ENCODE measurements at regions not wholly inside any gene's neighbourhood (a gene's known extent, or its start where the extent isn't known, plus 50 kb on each side); places are given as distances from the start of the nearest gene placed in this dataset.

- H3K27ac ChIP-seq, result no peak overlapping the region
- TF ChIP-seq, protein P1, sequence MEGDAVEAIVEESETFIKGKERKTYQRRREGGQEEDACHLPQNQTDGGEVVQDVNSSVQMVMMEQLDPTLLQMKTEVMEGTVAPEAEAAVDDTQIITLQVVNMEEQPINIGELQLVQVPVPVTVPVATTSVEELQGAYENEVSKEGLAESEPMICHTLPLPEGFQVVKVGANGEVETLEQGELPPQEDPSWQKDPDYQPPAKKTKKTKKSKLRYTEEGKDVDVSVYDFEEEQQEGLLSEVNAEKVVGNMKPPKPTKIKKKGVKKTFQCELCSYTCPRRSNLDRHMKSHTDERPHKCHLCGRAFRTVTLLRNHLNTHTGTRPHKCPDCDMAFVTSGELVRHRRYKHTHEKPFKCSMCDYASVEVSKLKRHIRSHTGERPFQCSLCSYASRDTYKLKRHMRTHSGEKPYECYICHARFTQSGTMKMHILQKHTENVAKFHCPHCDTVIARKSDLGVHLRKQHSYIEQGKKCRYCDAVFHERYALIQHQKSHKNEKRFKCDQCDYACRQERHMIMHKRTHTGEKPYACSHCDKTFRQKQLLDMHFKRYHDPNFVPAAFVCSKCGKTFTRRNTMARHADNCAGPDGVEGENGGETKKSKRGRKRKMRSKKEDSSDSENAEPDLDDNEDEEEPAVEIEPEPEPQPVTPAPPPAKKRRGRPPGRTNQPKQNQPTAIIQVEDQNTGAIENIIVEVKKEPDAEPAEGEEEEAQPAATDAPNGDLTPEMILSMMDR (conservative IDR thresholded peaks at IDR 0.05), result no peak
- no peak for TF ChIP-seq ZFX (IDR thresholded peaks at IDR 0.05)
Measured at GRCh38 chr6:40340957-40341356, 246.2 kb downstream of the LRFN2 start.

- no peak overlapping the region for H3K27ac ChIP-seq
- no peak for TF ChIP-seq ZFX (IDR thresholded peaks at IDR 0.05)
- TF ChIP-seq, protein P1 (conservative IDR thresholded peaks at IDR 0.05), result no peak
Measured at GRCh38 chr6:40340196-40340595, 247.0 kb downstream of the LRFN2 start.

GRCh38 chr6:40338306-40338705 lies 248.9 kb downstream of the LRFN2 start:
- no peak overlapping the region for H3K27ac ChIP-seq
- TF ChIP-seq, protein P1 (conservative IDR thresholded peaks at IDR 0.05), result no peak
- no peak for TF ChIP-seq ZFX (IDR thresholded peaks at IDR 0.05)

DNA sequence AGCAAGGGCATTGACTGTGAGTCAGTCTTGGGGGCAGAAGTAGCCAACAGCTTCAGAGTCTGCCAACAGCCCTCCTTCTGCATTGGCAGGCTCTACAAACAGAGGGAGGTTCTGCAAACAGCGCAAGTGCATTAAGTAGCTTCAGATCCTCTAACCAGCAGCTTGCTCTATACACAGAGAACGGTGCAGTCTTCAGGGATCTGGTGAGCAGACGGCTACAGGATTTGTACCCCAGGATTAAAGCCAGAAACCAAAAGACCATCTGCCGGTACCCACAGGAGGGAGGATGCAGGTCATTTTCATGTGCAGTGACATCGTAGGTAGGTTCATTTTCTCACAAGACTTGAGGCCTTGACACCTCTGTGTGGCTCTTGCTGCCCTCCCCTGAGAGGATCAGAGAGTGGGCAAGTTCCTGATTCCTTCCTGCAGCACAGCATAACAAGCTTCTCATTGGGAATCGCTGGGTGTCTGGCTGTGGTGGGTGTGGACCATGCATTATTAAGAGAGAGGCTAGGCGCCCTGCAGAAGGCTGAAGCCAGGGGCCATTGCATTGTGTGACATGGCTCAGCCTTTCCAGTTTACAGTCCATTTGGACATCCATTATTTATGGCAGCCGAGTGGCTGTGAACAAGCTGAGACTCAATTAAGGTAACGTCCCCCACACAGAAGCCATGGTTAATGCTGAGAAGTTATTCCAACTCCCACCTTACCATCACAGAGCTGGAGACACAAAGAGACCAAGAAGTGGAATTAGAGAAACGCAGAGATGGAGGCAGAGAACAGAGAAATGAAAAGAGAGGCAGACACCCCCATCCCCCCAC lies 250.0 kb downstream of the LRFN2 start:
- H3K27ac ChIP-seq, result no peak overlapping the region
- TF ChIP-seq ZFX (IDR thresholded peaks at IDR 0.05), result no peak
- TF ChIP-seq, protein P1 (conservative IDR thresholded peaks at IDR 0.05), result no peak

DNA sequence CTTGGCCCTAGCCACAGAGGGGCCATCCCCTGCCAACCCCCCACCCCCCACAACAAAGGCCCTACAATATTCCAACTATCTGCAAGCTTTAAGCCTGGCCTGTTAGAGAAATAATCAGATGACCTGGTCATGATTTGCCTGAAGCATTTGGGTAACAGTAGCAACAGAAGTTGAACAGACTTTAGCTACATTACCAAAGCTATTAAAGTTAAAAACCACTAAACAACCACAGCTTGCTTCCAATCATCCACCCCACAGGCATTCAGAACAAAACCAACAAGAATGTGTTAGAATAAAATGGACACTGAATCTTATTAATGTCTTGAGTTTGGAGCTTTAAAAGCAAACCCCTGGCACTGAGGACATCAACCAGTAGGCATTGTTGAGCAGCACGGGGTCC lies 250.9 kb downstream of the LRFN2 start:
- no peak for TF ChIP-seq ZFX (IDR thresholded peaks at IDR 0.05)
- TF ChIP-seq, protein P1 (conservative IDR thresholded peaks at IDR 0.05), result no peak
- H3K27ac ChIP-seq, result no peak overlapping the region

DNA sequence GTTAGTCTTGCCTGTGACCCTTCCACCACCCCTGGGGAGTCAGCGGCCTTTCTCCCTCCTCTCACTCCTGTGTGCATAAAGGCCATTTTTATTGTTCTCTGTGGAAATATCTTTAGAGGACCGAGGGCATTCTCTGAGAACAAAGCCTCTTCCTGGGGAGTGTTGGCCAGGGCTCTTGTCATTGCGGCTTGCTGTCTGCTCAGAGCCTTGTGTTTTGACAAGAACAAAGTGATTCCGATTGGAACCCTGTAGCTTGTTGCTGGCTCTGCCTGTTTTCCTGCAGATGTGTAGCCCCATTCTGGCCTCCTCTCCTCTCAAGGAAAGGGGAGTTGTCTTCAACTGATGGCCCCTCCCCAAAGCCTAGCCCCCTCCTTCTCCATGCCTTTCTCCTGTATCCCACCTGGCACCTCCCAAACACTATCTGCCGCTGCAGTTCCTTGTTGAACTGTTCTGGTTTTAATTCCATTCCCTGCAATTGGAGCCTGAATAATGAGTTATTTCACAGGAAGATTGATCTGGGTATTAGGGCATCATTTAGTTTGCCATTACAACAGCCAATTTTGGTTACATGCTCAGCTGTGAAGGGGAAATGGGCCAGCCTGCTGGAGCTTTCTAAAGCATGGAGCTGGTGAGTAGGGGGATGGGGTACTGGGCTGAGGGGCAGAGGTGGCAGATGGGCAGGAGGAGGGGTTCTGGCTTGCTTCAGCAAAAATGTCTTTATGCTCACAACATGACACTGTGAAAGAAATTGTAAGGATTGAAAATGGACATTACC lies 252.5 kb downstream of the LRFN2 start:
- no peak overlapping the region for H3K27ac ChIP-seq
- TF ChIP-seq, protein P1 (conservative IDR thresholded peaks at IDR 0.05), result no peak
- TF ChIP-seq ZFX (IDR thresholded peaks at IDR 0.05), result no peak

- H3K27ac ChIP-seq, result no peak overlapping the region
- TF ChIP-seq ZFX (IDR thresholded peaks at IDR 0.05), result no peak
- TF ChIP-seq, protein P1 (conservative IDR thresholded peaks at IDR 0.05), result no peak
Measured at GRCh38 chr6:40331545-40331944, 255.6 kb downstream of the LRFN2 start.
